ENCODE measurements at regions not wholly inside any gene's neighbourhood (a gene's known extent, or its start where the extent isn't known, plus 50 kb on each side); places are given as distances from the start of the nearest gene placed in this dataset.

- no peak for DNase-seq
These were observed 346.5 kb downstream of the TNS1 start for GRCh38 chr2:217656316-217656715.

- DNase-seq = no peak
These were observed 347.1 kb downstream of the TNS1 start for GRCh38 chr2:217655651-217656050.

- no peak for DNase-seq
These were observed 348.6 kb downstream of the TNS1 start for GRCh38 chr2:217654168-217654567.

GRCh38 chr2:217652761-217653639 is 349.8 kb downstream of the TNS1 start:
- peak in 31 of 56 donors; percentile 4 to 68 (median 30) for DNase-seq

- DNase-seq = peak in 23 of 56 donors; percentile 1 to 57 (median 20)
These were observed 352.0 kb downstream of the TNS1 start for GRCh38 chr2:217650716-217651360.

- DNase-seq = no peak
These were observed 352.6 kb downstream of the TNS1 start for GRCh38 chr2:217650229-217650628.

GRCh38 chr2:217647925-217648324 is 354.9 kb downstream of the TNS1 start:
- no peak for DNase-seq

GRCh38 chr2:217647226-217647625 is 355.6 kb downstream of the TNS1 start:
- no peak for DNase-seq

GRCh38 chr2:217645896-217646295 is 356.9 kb downstream of the TNS1 start:
- DNase-seq = no peak

GRCh38 chr2:217643789-217644301 is 358.9 kb downstream of the TNS1 start:
- DNase-seq = peak in 4 of 56 donors; percentile 2 to 7 (median 4)

GRCh38 chr2:217642944-217643343 is 359.9 kb downstream of the TNS1 start:
- no peak for DNase-seq

- DNase-seq = no peak
These were observed 360.8 kb downstream of the TNS1 start for GRCh38 chr2:217641960-217642359.

GRCh38 chr2:217639481-217639880 is 363.3 kb downstream of the TNS1 start:
- DNase-seq = no peak

- no peak for DNase-seq
These were observed 364.3 kb downstream of the TNS1 start for GRCh38 chr2:217638533-217638932.

- no peak for DNase-seq
These were observed 364.8 kb downstream of the TNS1 start for GRCh38 chr2:217638031-217638430.

- no peak for DNase-seq
These were observed 365.7 kb downstream of the TNS1 start for GRCh38 chr2:217636991-217637561.

- DNase-seq = no peak
These were observed 366.2 kb downstream of the TNS1 start for GRCh38 chr2:217636578-217636977.

GRCh38 chr2:217634871-217635270 is 367.9 kb downstream of the TNS1 start:
- DNase-seq = no peak

- peak in 4 of 56 donors; percentile 3 to 18 (median 10) for DNase-seq
These were observed 370.8 kb downstream of the TNS1 start for GRCh38 chr2:217632043-217632442.

- DNase-seq = no peak
These were observed 371.7 kb downstream of the TNS1 start for GRCh38 chr2:217631115-217631514.

GRCh38 chr2:217629347-217629746 is 373.4 kb downstream of the TNS1 start:
- no peak for DNase-seq

GRCh38 chr2:217628061-217628460 is 374.7 kb downstream of the TNS1 start:
- DNase-seq = no peak

Data from nucleus accumbens (tissue), 56 donors.